ENCODE measurements at regions not wholly inside any gene's neighbourhood (a gene's known extent, or its start where the extent isn't known, plus 50 kb on each side); places are given as distances from the start of the nearest gene placed in this dataset.

DNA sequence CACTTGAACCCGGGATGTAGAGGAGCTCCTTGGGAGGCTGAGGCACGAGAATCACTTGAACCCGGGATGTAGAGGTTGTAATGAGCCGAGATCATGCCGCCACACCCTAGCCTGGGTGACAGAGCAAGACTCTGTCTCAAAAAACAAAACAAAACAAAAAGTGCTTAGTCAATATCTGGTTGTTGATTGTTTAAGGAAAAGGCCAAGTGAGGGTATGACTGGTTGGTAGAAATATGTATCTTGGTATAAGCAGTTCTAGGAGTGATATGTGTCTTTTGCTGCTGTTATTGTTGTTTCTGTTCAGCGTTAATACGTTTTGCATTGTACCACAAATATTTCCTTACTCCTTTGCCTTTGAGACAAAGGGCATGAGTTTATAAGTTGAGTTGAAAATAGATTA lies 210.7 kb upstream of the DMRT1 start:
- TF ChIP-seq, protein P1, sequence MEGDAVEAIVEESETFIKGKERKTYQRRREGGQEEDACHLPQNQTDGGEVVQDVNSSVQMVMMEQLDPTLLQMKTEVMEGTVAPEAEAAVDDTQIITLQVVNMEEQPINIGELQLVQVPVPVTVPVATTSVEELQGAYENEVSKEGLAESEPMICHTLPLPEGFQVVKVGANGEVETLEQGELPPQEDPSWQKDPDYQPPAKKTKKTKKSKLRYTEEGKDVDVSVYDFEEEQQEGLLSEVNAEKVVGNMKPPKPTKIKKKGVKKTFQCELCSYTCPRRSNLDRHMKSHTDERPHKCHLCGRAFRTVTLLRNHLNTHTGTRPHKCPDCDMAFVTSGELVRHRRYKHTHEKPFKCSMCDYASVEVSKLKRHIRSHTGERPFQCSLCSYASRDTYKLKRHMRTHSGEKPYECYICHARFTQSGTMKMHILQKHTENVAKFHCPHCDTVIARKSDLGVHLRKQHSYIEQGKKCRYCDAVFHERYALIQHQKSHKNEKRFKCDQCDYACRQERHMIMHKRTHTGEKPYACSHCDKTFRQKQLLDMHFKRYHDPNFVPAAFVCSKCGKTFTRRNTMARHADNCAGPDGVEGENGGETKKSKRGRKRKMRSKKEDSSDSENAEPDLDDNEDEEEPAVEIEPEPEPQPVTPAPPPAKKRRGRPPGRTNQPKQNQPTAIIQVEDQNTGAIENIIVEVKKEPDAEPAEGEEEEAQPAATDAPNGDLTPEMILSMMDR (conservative IDR thresholded peaks at IDR 0.05; ENCODE audit: low read length) = no peak
- TF ChIP-seq EZH2phosphoT487 (IDR thresholded peaks at IDR 0.05; ENCODE audit: borderline replicate concordance) = no peak
